Progenitor cell of endocrine pancreas (in vitro differentiated cells): ENCODE measurements at regions not wholly inside any gene's neighbourhood (a gene's known extent, or its start where the extent isn't known, plus 50 kb on each side); places are given as distances from the start of the nearest gene placed in this dataset.

Experiments used
- DNase-seq: peaks from one replicate; pipeline ENCODE4 v3.0.0; 2021; ENCODE audit warnings: low spot score; ENCODE audit not compliant: unreplicated experiment
- H3K27ac Mint-ChIP-seq: 2 replicates; pipeline ENCODE4 v1.8.0; 2021; ENCODE audit warnings: mild to moderate bottlenecking, moderate library complexity, mixed read lengths
- H3K27me3 Mint-ChIP-seq: 2 replicates; pipeline ENCODE4 v1.8.0; 2021; ENCODE audit warnings: mixed read lengths
- H3K36me3 Mint-ChIP-seq: 2 replicates; pipeline ENCODE4 v1.8.0; 2022; ENCODE audit warnings: mixed read lengths; ENCODE audit not compliant: insufficient read depth
- H3K4me1 Mint-ChIP-seq: 2 replicates; pipeline ENCODE4 v1.8.0; 2021; ENCODE audit warnings: low read depth, mixed read lengths
- H3K4me3 Mint-ChIP-seq: 2 replicates; pipeline ENCODE4 v1.8.0; 2021; ENCODE audit warnings: low read depth, mild to moderate bottlenecking, moderate library complexity, mixed read lengths
- H3K9me3 Mint-ChIP-seq: 2 replicates; pipeline ENCODE4 v1.8.0; 2021; ENCODE audit warnings: low read depth, mixed read lengths
- CTCF ChIP-seq: fragments of 200-600 bp; sonication (generic); IDR thresholded peaks from one replicate; pipeline ENCODE4 v1.5.0; 2021; ENCODE audit warnings: antibody characterized with exemption, mild to moderate bottlenecking; ENCODE audit not compliant: unreplicated experiment

DNA sequence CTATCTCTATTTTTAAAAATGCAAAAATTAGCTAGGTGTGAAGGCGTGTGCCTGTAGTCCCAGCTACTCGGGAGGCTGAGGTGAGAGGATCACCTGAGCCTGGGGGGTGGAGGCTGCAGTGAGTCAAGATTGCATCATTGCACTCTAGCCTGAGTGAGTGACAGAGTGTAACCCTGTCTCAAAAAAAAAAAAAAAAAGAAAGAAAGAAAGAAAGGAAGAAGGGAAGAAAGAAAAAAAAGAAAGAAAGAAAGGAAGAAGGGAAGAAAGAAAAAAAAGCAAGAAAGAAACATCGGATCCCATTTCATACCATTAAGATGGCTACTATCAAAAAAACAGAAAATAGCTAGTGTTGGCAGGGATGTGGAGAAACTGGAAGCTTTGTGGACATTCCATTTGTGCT, 136.8 kb upstream of the WNT4 start:
- H3K27ac Mint-ChIP-seq: no peak overlapping the region
- DNase-seq: no peak
- H3K4me3 Mint-ChIP-seq: no peak overlapping the region
- no peak for TF ChIP-seq CTCF
- peaks cover 3% of the 10 kb centered on the region for H3K9me3 Mint-ChIP-seq
- H3K36me3 Mint-ChIP-seq: peaks cover 2% of the 10 kb centered on the region
- no peaks in the 10 kb centered on the region for H3K4me1 Mint-ChIP-seq
- H3K27me3 Mint-ChIP-seq: peaks cover 70% of the 10 kb centered on the region

DNA sequence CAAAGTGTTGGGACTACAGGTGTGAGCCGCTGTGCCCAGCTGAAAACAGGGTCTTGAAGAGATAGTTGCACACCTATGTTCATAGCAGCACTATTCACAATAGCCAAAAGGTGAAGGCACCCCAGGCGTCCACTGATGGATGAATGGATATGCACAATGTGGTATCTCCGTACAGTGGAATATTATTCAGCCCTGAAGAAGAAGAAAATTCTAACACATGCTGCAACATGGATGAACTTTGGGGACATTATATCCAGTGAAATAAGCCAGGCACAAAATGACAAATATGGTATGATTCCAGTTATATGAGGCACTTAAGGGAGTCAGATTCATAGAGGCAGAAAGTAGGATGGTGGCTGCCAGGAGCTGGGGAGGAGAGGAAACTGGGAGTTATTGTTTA, 137.6 kb upstream of the WNT4 start:
- Mint-ChIP-seq H3K27me3 (peaks cover 63% of the 10 kb centered on the region), H3K36me3 (peaks cover 2% of the 10 kb centered on the region), H3K4me1 (no peaks in the 10 kb centered on the region), H3K4me3 (no peak overlapping the region), H3K9me3 (peaks cover 3% of the 10 kb centered on the region), H3K27ac (no peak overlapping the region)
- TF ChIP-seq CTCF: no peak
- DNase-seq: no peak

- no peak for DNase-seq
- Mint-ChIP-seq H3K9me3 (peaks cover 3% of the 10 kb centered on the region), H3K4me3 (no peak overlapping the region), H3K36me3 (peaks cover 2% of the 10 kb centered on the region), H3K4me1 (no peaks in the 10 kb centered on the region), H3K27ac (no peak overlapping the region), H3K27me3 (peaks cover 52% of the 10 kb centered on the region)
- TF ChIP-seq CTCF: no peak
Observed at GRCh38 chr1:22281521-22282363, 138.8 kb upstream of the WNT4 start.

DNA sequence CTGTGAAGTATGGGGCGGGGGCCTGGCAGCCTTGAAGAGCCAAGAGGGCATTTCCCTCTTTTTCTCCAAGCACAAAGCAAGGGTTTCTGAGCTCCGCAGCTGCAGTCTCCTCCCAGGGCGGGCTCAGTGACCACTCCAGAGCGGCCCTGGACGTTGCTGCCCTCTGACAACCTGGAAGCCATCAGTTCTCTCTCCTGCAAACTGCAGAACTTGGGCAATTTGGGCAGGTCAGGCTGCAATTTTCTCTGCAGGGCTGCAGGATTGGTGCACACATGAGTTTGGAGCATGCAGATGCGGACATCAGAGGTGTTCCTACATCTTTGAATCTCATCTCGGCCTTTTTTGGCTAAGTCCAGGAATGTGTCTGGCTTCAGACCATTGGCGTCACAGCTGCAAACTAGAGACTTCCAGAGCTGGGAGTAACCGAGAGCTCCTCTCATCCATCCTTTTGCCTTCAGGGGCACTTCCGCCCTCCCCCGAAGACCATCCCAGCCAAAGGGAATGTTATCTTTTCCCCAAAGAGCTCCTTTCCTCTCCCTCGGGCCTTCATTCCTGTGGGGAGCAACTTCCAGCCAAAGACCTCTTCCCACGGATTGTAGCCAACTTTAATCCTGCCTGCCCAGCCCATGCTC, 139.6 kb upstream of the WNT4 start:
- no peak overlapping the region for H3K27ac Mint-ChIP-seq

More for the DNA sequence above, 139.6 kb upstream of the WNT4 start:
- H3K4me3 Mint-ChIP-seq: no peak overlapping the region
- DNase-seq: no peak
- H3K4me1 Mint-ChIP-seq: no peaks in the 10 kb centered on the region
- peaks cover 2% of the 10 kb centered on the region for H3K36me3 Mint-ChIP-seq
- H3K9me3 Mint-ChIP-seq: peaks cover 3% of the 10 kb centered on the region
- peaks cover 46% of the 10 kb centered on the region for H3K27me3 Mint-ChIP-seq
- TF ChIP-seq CTCF: no peak
